ENCODE measurements at regions not wholly inside any gene's neighbourhood (a gene's known extent, or its start where the extent isn't known, plus 50 kb on each side); places are given as distances from the start of the nearest gene placed in this dataset.

GRCh38 chr13:64165826-64166225, 2750.2 kb upstream of the PCDH20 start:
- no peak overlapping the region for H3K27ac ChIP-seq
- H3K36me3 ChIP-seq: no peaks in the 10 kb centered on the region
- H3K27me3 ChIP-seq (replicated peaks; ENCODE audit: insufficient read depth): no peaks in the 10 kb centered on the region
- WGBS: 88% methylated on average over 1 of the region's 1 CpG
- intact Hi-C loops (cut with DNase I): no loop called here
- no peaks in the 10 kb centered on the region for H3K9me3 ChIP-seq
- no peak for DNase-seq (ENCODE audit: low spot score)
- no peak for TF ChIP-seq POLR2AphosphoS5 (IDR thresholded peaks at IDR 0.05)
- no peak for TF ChIP-seq POLR2A (IDR thresholded peaks at IDR 0.05)
- no peak for TF ChIP-seq CTCF (IDR thresholded peaks at IDR 0.05)
- no peak overlapping the region for H3K4me3 ChIP-seq
- no peaks in the 10 kb centered on the region for H3K4me1 ChIP-seq (replicated peaks)

GRCh38 chr13:64164435-64164834, 2748.8 kb upstream of the PCDH20 start:
- no peaks in the 10 kb centered on the region for H3K4me1 ChIP-seq (replicated peaks)
- H3K27ac ChIP-seq: no peak overlapping the region
- no peak for DNase-seq (ENCODE audit: low spot score)
- 77% methylated on average over 4 of the region's 4 CpGs for WGBS
- no peak for TF ChIP-seq CTCF (IDR thresholded peaks at IDR 0.05)
- no peak for TF ChIP-seq POLR2AphosphoS5 (IDR thresholded peaks at IDR 0.05)
- no peak for TF ChIP-seq POLR2A (IDR thresholded peaks at IDR 0.05)
- H3K27me3 ChIP-seq (replicated peaks; ENCODE audit: insufficient read depth): no peaks in the 10 kb centered on the region
- H3K36me3 ChIP-seq: no peaks in the 10 kb centered on the region
- intact Hi-C loops (cut with DNase I): no loop called here
- H3K9me3 ChIP-seq: no peaks in the 10 kb centered on the region
- H3K4me3 ChIP-seq: no peak overlapping the region

DNA sequence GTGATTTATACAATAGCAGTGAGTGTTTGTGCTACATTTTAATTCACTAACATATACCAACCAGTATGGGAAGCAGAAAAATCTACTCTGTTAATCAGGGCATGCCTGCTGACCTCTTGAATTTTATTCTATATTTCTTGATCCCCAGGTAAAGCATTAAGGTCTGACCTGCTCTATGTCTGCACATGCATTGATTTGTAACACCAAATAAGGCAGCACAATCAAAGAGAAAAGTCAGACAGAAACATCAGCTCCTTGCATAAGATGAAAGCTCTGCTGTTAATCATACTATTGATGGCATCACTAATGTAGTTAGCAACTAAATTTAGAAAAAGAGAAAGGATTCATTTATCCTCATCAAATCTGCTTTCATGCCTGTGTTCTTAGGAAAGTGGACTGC, 2744.8 kb upstream of the PCDH20 start:
- Histone ChIP-seq H3K27ac (no peak overlapping the region), H3K4me1 (replicated peaks) (no peaks in the 10 kb centered on the region), H3K36me3 (no peaks in the 10 kb centered on the region), H3K4me3 (no peak overlapping the region), H3K9me3 (no peaks in the 10 kb centered on the region), H3K27me3 (replicated peaks; ENCODE audit: insufficient read depth) (no peaks in the 10 kb centered on the region)
- TF ChIP-seq POLR2A (IDR thresholded peaks at IDR 0.05): no peak
- no peak for DNase-seq (ENCODE audit: low spot score)
- intact Hi-C loops (cut with DNase I): no loop called here

GRCh38 chr13:64158908-64159307, 2743.3 kb upstream of the PCDH20 start:
- Histone ChIP-seq H3K4me1 (replicated peaks) (no peaks in the 10 kb centered on the region), H3K27ac (no peak overlapping the region), H3K4me3 (no peak overlapping the region), H3K27me3 (replicated peaks; ENCODE audit: insufficient read depth) (no peaks in the 10 kb centered on the region), H3K9me3 (no peaks in the 10 kb centered on the region), H3K36me3 (no peaks in the 10 kb centered on the region)
- intact Hi-C loops (cut with DNase I): no loop called here
- no peak for DNase-seq (ENCODE audit: low spot score)
- 43% methylated on average over 3 of the region's 3 CpGs for WGBS
- no peak for TF ChIP-seq POLR2AphosphoS5 (IDR thresholded peaks at IDR 0.05)
- no peak for TF ChIP-seq POLR2A (IDR thresholded peaks at IDR 0.05)
- TF ChIP-seq CTCF (IDR thresholded peaks at IDR 0.05): no peak

GRCh38 chr13:64154514-64154913, 2738.9 kb upstream of the PCDH20 start:
- Histone ChIP-seq H3K27ac (no peak overlapping the region), H3K4me3 (no peak overlapping the region), H3K27me3 (replicated peaks; ENCODE audit: insufficient read depth) (no peaks in the 10 kb centered on the region), H3K9me3 (no peaks in the 10 kb centered on the region), H3K4me1 (replicated peaks) (no peaks in the 10 kb centered on the region), H3K36me3 (no peaks in the 10 kb centered on the region)
- 76% methylated on average over 1 of the region's 1 CpG for WGBS
- TF ChIP-seq POLR2AphosphoS5 (IDR thresholded peaks at IDR 0.05): no peak
- TF ChIP-seq CTCF (IDR thresholded peaks at IDR 0.05): no peak
- no peak for TF ChIP-seq POLR2A (IDR thresholded peaks at IDR 0.05)
- intact Hi-C loops (cut with DNase I): no loop called here
- DNase-seq (ENCODE audit: low spot score): no peak

Measured in prostate gland (tissue), 2 donors.